HG03521 (cell line): ENCODE measurements at regions not wholly inside any gene's neighbourhood (a gene's known extent, or its start where the extent isn't known, plus 50 kb on each side); places are given as distances from the start of the nearest gene placed in this dataset.

Experiments used
- ATAC-seq: cut with Tn5 transposase; IDR thresholded peaks from one replicate; pipeline ENCODE4 v1.9.1; 2021; ENCODE audit warnings: mild to moderate bottlenecking, moderate library complexity; ENCODE audit not compliant: unreplicated experiment

GRCh38 chr13:109381546-109382180, 404.7 kb downstream of the IRS2 start:
- ATAC-seq = no peak

GRCh38 chr13:109380457-109380856, 405.9 kb downstream of the IRS2 start:
- ATAC-seq = no peak

GRCh38 chr13:109379930-109380329, 406.5 kb downstream of the IRS2 start:
- ATAC-seq = no peak

- ATAC-seq = no peak
These were observed 409.4 kb downstream of the IRS2 start for GRCh38 chr13:109376936-109377335.

- no peak for ATAC-seq
These were observed 411.7 kb downstream of the IRS2 start for GRCh38 chr13:109374609-109375200.

GRCh38 chr13:109372666-109373065, 413.7 kb downstream of the IRS2 start:
- no peak for ATAC-seq

GRCh38 chr13:109371066-109371465, 415.3 kb downstream of the IRS2 start:
- no peak for ATAC-seq

- no peak for ATAC-seq
These were observed 415.9 kb downstream of the IRS2 start for GRCh38 chr13:109370496-109370895.

- no peak for ATAC-seq
These were observed 416.9 kb downstream of the IRS2 start for GRCh38 chr13:109369353-109370052.

- ATAC-seq = no peak
These were observed 418.2 kb downstream of the IRS2 start for GRCh38 chr13:109368230-109368629.

- no peak for ATAC-seq
These were observed 419.9 kb downstream of the IRS2 start for GRCh38 chr13:109366525-109366924.

- ATAC-seq = no peak
These were observed 423.0 kb downstream of the IRS2 start for GRCh38 chr13:109363431-109363830.

GRCh38 chr13:109362616-109363015, 423.8 kb downstream of the IRS2 start:
- no peak for ATAC-seq

GRCh38 chr13:109361562-109362289, 424.7 kb downstream of the IRS2 start:
- ATAC-seq = no peak

GRCh38 chr13:109357751-109358471, 428.5 kb downstream of the IRS2 start:
- ATAC-seq = no peak

GRCh38 chr13:109355875-109356434, 430.4 kb downstream of the IRS2 start:
- no peak for ATAC-seq

GRCh38 chr13:109355166-109355565, 431.2 kb downstream of the IRS2 start:
- no peak for ATAC-seq

- no peak for ATAC-seq
These were observed 435.1 kb downstream of the IRS2 start for GRCh38 chr13:109351236-109351635.

GRCh38 chr13:109348519-109349258, 437.7 kb downstream of the IRS2 start:
- no peak for ATAC-seq

- no peak for ATAC-seq
These were observed 440.3 kb downstream of the IRS2 start for GRCh38 chr13:109346060-109346459.
